NCI-H1694 treated with DMSO at 0.1 percent for 48 hours (cell line): ENCODE measurements at regions not wholly inside any gene's neighbourhood (a gene's known extent, or its start where the extent isn't known, plus 50 kb on each side); places are given as distances from the start of the nearest gene placed in this dataset.

Experiments used
- DNase-seq: peaks from one replicate; lab custom pipeline; 2025; lab: John Stamatoyannopoulos, UW

DNA sequence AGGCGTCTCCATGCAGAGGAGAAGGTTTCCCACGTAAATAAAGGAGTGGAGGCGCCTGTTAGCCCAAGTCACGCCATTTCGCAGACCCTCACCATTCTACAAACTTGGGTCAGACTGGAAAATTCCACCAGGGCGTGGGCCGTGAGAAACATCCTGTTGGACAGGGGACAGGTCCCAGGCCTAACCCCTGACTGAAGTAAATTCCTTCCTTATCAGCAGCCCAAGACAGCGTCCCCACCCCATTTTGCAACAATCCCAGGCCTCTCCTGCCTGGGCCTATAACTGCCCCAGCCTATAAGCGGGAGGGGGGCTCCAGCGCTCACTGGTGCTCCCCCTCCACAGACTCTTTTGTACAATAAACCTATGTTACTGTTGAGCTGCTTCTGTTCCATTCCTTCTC, 57.3 kb upstream of the CBLN2 start:
- DNase-seq: no peak
